CD4-positive, alpha-beta T cell treated with Interleukin-21 for 1 hour (primary cell): ENCODE measurements at regions not wholly inside any gene's neighbourhood (a gene's known extent, or its start where the extent isn't known, plus 50 kb on each side); places are given as distances from the start of the nearest gene placed in this dataset.

Experiments
- DNase-seq: peaks from one replicate; pipeline ENCODE4 v3.0.0-alpha.2; 2020

DNA sequence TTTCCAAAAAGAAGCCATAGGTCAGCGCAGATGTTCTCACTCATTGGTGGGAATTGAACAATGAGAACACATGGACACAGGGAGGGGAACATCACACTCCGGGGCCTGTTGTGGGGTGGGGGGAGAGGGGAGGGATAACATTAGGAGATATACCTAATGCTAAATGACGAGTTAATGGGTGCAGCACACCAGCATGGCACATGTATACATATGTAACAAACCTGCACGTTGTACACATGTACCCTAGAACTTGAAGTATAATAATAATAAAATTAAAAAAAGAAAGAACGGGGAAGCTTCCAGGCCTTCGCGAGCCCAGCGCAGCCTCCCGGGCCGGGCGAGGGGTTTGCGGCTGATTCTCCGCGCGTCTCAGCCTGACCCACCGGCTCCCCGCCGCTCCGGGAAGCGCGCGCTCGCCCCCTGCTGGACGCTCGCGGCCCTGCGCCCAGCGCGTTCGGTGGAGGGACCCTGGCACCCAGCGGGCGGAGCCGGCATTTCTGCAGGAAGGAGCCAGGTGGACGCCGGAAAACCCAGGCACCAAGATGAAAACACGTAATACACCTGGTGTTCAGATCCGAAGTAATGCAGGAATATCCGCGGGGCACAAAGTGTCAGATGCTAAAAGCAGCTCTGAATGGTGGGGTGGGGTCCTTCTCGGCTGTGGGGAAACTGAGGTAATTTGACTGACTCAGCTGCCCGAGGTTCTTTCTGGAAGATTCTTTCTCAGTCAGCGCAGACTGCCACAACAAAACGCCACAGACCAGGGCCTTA lies 67.1 kb upstream of the PPP1R26 start:
- DNase-seq = peak; percentile 56

DNA sequence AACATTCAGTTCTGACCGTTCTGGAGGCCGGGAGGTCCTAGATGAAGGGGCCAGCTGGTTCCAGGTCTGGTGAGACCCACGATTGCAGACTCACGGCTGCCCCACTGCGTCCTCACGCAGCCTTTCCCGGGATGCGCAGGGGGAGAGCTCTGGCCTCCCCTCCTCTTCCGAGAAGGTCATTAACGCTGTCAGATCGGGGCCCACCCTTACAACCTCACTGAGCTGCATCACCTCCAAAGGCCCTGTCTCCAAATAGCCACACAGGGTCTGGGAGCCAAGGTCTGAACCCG lies 66.6 kb upstream of the PPP1R26 start:
- no peak for DNase-seq

DNA sequence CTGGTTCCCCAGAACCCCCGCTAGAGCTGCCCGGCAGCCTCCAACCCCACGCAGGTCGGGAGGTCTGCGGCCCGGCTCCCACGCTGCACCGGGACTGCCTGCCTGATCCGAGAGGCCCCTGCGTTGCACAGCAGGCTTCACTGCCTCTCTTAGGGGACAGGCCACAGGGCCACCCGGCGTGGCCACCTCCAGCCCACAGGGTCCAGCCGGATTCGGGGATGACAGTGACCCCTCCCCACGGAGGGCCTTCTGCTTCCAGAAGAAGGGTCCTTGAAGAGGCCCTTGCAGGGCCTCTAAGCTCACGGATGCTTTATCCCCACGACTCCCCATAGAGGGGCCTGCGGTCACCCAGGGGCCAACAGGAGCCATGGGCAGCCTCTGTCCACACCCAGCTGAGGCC lies 66.1 kb upstream of the PPP1R26 start:
- no peak for DNase-seq

DNA sequence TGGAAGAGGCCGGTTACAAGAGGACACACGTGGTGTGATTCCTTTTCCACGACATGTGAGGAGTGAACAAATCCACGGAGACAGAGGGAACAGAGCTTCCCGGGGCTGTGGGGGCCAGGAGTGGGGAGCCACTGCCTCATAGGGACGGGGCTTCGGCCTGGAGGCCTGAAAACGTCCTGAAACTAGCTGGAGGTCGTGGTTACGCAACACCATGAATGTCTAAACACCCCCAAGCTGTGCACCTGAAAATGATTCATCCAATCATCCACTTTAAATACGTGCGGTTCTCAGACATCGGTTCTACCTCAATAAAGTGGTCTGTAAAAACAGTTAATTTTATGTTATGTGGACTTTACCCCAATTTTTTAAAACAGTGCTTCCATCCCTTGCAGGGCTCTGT lies 65.3 kb upstream of the PPP1R26 start:
- no peak for DNase-seq

DNA sequence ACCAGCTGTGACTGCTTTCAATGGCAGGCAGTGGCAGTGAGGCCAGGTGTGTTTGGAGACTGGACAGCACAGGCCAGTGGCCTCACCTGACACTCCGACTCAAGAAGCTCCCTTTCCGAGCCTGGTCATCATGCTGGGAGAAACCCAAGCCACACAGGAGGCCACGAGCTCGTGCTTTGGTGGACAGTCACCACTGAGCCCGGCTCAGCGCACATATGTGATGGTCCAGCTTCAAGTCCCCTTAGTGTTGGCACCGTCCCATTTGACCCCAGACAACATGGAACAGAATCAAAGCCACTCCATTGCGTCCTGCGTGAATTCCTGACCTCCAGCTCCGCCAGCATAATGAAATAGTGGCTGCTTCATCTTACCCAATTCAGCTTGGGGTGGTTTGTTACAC lies 64.0 kb upstream of the PPP1R26 start:
- DNase-seq = no peak

DNA sequence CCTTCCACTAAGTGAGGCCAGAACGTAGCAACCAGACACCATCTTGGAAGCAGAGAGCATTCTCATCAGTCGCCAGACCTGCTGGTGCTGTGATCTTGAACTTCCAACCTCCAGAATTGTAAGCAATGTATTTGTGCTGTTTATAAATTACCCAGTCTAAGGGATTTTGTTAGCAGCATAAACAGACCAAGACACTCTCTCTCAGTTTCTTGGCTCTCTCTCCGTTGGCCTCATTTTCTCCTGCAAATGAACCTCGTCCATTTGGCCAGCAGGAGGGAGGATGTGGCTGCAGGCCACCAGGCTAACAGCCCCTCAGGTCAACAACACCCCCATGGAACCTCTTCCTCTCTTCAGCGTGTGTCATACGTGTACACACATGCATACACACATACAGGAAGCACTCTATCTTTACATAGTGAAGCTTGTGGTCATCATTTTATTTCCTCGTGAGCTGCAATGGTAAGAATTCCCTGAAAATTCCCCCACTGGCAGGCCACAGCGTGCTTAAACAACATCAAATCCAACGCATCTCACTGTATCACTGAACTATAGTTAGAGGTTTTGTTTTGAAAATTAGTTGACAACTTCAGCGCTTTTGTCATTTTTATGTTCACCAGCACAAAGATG lies 62.8 kb upstream of the PPP1R26 start:
- no peak for DNase-seq

DNA sequence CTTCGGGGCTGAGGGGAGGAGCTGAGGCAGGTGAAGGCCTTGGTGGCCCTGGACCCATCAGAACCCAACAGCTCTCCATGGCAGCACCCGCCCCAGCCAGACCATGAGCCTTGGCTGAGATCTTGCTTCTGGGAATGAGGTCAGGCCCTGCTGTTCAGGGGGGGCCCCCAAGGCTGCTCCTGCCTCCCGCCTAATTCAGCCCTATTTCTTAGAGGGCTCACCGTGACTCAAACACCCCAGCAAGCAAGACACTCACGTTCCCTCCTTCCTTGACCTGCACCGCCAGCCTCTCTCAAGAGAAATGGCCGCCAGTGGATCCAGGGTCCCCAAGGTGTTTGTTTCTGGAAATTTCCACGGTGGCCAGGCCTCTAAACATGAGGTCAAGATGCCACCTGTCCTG lies 61.4 kb upstream of the PPP1R26 start:
- DNase-seq = no peak

- DNase-seq = no peak
Measured at GRCh38 chr9:135419106-135419505, 60.5 kb upstream of the PPP1R26 start.

- no peak for DNase-seq
Measured at GRCh38 chr9:135422341-135422944, 57.1 kb upstream of the PPP1R26 start.

- DNase-seq = no peak
Measured at GRCh38 chr9:135423725-135424124, 55.9 kb upstream of the PPP1R26 start.
